ENCODE measurements at regions not wholly inside any gene's neighbourhood (a gene's known extent, or its start where the extent isn't known, plus 50 kb on each side); places are given as distances from the start of the nearest gene placed in this dataset.

GRCh38 chr15:96125721-96126415 is 204.6 kb upstream of the NR2F2 start:
- WGBS, 2 donors: 82 to 84% methylated on average over 5 of the region's 5 CpGs
- Histone ChIP-seq H3K27ac (no peak overlapping the region), H3K4me1 (no peaks in the 10 kb centered on the region), H3K36me3 (replicated peaks in 1 of 2; ENCODE audit: insufficient read depth in 1 of 2, low read depth in 2 of 2) (no peaks in the 10 kb centered on the region), H3K9me3 (no peaks in the 10 kb centered on the region), H3K27me3 (no peaks in the 10 kb centered on the region), H3K4me3 (no peak overlapping the region)
- DNase-seq: no peak
- intact Hi-C loops (cut with DNase I): no loop called here
- no peak for ATAC-seq
- TF ChIP-seq CTCF (IDR thresholded peaks at IDR 0.05) (no peak), POLR2A (IDR thresholded peaks at IDR 0.05) (no peak)

DNA sequence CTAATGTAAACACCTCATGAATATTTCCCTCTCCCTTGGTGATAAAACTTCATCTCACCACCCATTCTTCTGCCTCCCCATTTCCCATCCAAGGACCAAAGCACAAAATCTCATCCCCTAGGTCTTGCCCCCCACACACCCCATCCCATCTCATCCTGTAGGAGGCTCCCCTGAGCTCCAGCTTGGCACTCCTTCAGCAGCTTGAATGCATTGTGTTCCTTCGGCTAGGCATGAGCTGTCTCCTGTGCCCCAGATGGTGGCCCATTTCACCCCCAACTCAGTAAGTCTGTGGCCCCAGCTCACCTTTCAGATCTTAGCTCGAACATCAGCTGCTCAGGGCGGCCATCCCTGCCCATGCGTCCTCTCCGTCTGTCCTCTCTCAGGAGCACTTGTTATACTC is 203.6 kb upstream of the NR2F2 start:
- no peaks in the 10 kb centered on the region for H3K9me3 ChIP-seq
- H3K4me3 ChIP-seq: no peak overlapping the region
- DNase-seq: no peak
- H3K36me3 ChIP-seq (replicated peaks in 1 of 2; ENCODE audit: insufficient read depth in 1 of 2, low read depth in 2 of 2): no peaks in the 10 kb centered on the region
- TF ChIP-seq POLR2A (IDR thresholded peaks at IDR 0.05) (no peak), CTCF (IDR thresholded peaks at IDR 0.05) (no peak)
- ATAC-seq: no peak
- H3K27me3 ChIP-seq: no peaks in the 10 kb centered on the region
- intact Hi-C loops (cut with DNase I): no loop called here
- no peak overlapping the region for H3K27ac ChIP-seq
- WGBS, 2 donors: 85 to 86% methylated on average over 5 of the region's 5 CpGs
- H3K4me1 ChIP-seq: no peaks in the 10 kb centered on the region

- ATAC-seq (no peak), DNase-seq (no peak)
- no peaks in the 10 kb centered on the region for H3K36me3 ChIP-seq (replicated peaks in 1 of 2; ENCODE audit: insufficient read depth in 1 of 2, low read depth in 2 of 2)
- no peak overlapping the region for H3K27ac ChIP-seq
- no peaks in the 10 kb centered on the region for H3K4me1 ChIP-seq
- no peaks in the 10 kb centered on the region for H3K9me3 ChIP-seq
- 3 to 9% methylated on average over 1 of the region's 1 CpG for WGBS, 2 donors
- no peak for TF ChIP-seq CTCF (IDR thresholded peaks at IDR 0.05)
- no peak for TF ChIP-seq POLR2A (IDR thresholded peaks at IDR 0.05)
- H3K27me3 ChIP-seq: no peaks in the 10 kb centered on the region
- intact Hi-C loops (cut with DNase I): no loop called here
- H3K4me3 ChIP-seq: no peak overlapping the region
Measured at GRCh38 chr15:96130734-96131133, 199.8 kb upstream of the NR2F2 start.

DNA sequence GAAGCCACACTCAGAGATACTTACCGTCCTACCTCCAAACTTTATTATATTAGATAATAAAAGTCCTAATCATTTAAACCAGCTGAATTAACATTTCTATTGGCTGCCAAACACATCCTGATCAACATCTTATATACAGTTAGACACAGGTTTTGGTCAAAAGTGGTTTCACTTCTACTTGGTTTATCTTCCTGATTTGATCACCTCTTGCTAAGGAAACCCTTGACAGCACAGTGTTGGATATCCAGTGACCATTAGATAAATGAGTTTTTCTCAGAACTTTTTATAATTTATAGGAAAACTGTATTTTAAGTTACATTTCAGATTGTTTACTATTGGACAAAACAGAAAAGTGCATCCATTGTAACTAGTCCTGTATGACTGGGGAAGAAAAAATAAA is 198.4 kb upstream of the NR2F2 start:
- 88 to 93% methylated on average over 1 of the region's 1 CpG for WGBS, 2 donors

More for the DNA sequence above, 198.4 kb upstream of the NR2F2 start:
- Histone ChIP-seq H3K27ac (no peak overlapping the region), H3K4me1 (no peaks in the 10 kb centered on the region), H3K4me3 (no peak overlapping the region), H3K9me3 (no peaks in the 10 kb centered on the region), H3K27me3 (no peaks in the 10 kb centered on the region), H3K36me3 (replicated peaks in 1 of 2; ENCODE audit: insufficient read depth in 1 of 2, low read depth in 2 of 2) (no peaks in the 10 kb centered on the region)
- ATAC-seq: no peak
- no peak for TF ChIP-seq CTCF (IDR thresholded peaks at IDR 0.05)
- no peak for TF ChIP-seq POLR2A (IDR thresholded peaks at IDR 0.05)
- intact Hi-C loops (cut with DNase I): no loop called here
- DNase-seq: no peak

All from body of pancreas (tissue), 4 donors.